ENCODE measurements at regions not wholly inside any gene's neighbourhood (a gene's known extent, or its start where the extent isn't known, plus 50 kb on each side); places are given as distances from the start of the nearest gene placed in this dataset.

DNA sequence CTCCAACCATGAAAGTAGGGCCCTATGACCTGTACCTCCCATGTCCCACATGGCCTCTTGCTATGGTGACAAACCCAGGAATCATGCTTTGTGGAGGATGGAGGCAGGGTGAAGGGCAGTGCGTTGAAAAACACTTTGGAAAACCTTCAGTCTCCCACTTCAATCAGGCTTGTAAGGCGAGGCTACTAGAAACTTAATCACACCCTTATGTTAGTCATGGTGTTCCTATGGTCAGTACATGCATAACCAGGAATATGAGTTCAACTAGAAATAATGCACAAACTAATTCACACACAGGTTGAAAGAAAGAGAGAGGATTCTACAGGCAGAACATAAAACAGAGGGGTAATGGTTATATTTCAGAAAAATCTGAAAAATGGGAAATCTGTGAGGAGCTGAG is 601.1 kb downstream of the KCTD16 start:
- Histone ChIP-seq H3K4me2 (ENCODE audit: low read length) (no peak overlapping the region), H3K9me3 (ENCODE audit: low read length) (no peaks in the 10 kb centered on the region)

DNA sequence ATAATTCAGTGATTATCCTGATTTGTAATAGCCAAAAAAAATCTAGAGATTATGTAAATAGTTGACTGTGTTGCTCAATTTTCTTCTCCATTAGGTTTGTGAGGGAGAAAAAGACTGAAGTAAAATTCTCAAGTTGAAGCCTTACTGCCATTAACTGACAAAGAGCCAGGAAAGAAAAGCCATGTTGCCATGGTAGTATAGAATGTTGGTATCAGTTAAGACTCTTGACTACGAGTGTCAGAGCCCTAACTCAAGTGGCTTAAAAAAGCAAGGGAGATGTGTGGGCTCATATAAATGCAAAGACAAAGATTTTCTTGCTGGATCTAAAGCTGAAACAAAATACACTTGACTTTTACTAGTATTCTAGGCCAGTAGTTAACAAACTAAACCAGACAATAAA is 571.7 kb downstream of the KCTD16 start:
- Histone ChIP-seq H3F3A (ENCODE audit: insufficient read depth, low read length) (no peaks in the 10 kb centered on the region), H3K9me2 (ENCODE audit: low read depth, low read length) (no peaks in the 10 kb centered on the region), H3K79me2 (ENCODE audit: insufficient read depth, low read length) (no peaks in the 10 kb centered on the region), H3K4me2 (ENCODE audit: low read length) (no peak overlapping the region), H2AFZ (ENCODE audit: low read length) (no peak overlapping the region), H3K9ac (ENCODE audit: low read length) (no peak overlapping the region), H3K27ac (ENCODE audit: low read depth, low read length, poor library complexity, severe bottlenecking) (no peak overlapping the region), H3K4me1 (ENCODE audit: insufficient read depth, low read length, severe bottlenecking) (no peaks in the 10 kb centered on the region), H3K27me3 (ENCODE audit: insufficient read depth, low read length) (no peaks in the 10 kb centered on the region), H4K20me1 (ENCODE audit: insufficient read depth, low read length) (no peaks in the 10 kb centered on the region), H3K36me3 (ENCODE audit: insufficient read depth, low read length) (no peaks in the 10 kb centered on the region), H3K9me3 (ENCODE audit: low read length) (no peaks in the 10 kb centered on the region), H3K4me3 (ENCODE audit: low read depth, low read length, poor library complexity, severe bottlenecking) (no peak overlapping the region)
- no peak for TF ChIP-seq EZH2 (IDR thresholded peaks at IDR 0.05; ENCODE audit: borderline replicate concordance, low read length)
- TF ChIP-seq, protein P1, sequence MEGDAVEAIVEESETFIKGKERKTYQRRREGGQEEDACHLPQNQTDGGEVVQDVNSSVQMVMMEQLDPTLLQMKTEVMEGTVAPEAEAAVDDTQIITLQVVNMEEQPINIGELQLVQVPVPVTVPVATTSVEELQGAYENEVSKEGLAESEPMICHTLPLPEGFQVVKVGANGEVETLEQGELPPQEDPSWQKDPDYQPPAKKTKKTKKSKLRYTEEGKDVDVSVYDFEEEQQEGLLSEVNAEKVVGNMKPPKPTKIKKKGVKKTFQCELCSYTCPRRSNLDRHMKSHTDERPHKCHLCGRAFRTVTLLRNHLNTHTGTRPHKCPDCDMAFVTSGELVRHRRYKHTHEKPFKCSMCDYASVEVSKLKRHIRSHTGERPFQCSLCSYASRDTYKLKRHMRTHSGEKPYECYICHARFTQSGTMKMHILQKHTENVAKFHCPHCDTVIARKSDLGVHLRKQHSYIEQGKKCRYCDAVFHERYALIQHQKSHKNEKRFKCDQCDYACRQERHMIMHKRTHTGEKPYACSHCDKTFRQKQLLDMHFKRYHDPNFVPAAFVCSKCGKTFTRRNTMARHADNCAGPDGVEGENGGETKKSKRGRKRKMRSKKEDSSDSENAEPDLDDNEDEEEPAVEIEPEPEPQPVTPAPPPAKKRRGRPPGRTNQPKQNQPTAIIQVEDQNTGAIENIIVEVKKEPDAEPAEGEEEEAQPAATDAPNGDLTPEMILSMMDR (IDR thresholded peaks at IDR 0.05; ENCODE audit: low read length) = no peak

More for the DNA sequence above, 601.1 kb downstream of the KCTD16 start:
- H4K20me1 ChIP-seq (ENCODE audit: insufficient read depth, low read length) = no peaks in the 10 kb centered on the region
- H3K4me1 ChIP-seq (ENCODE audit: insufficient read depth, low read length, severe bottlenecking) = no peaks in the 10 kb centered on the region
- H3K9me2 ChIP-seq (ENCODE audit: low read depth, low read length) = no peaks in the 10 kb centered on the region
- TF ChIP-seq, protein P1 (IDR thresholded peaks at IDR 0.05; ENCODE audit: low read length) = no peak
- no peak for TF ChIP-seq EZH2 (IDR thresholded peaks at IDR 0.05; ENCODE audit: borderline replicate concordance, low read length)
- no peak overlapping the region for H3K27ac ChIP-seq (ENCODE audit: low read depth, low read length, poor library complexity, severe bottlenecking)
- H3K9ac ChIP-seq (ENCODE audit: low read length) = no peak overlapping the region
- no peaks in the 10 kb centered on the region for H3K79me2 ChIP-seq (ENCODE audit: insufficient read depth, low read length)
- no peaks in the 10 kb centered on the region for H3F3A ChIP-seq (ENCODE audit: insufficient read depth, low read length)
- no peaks in the 10 kb centered on the region for H3K36me3 ChIP-seq (ENCODE audit: insufficient read depth, low read length)
- H3K27me3 ChIP-seq (ENCODE audit: insufficient read depth, low read length) = no peaks in the 10 kb centered on the region
- no peak overlapping the region for H2AFZ ChIP-seq (ENCODE audit: low read length)
- H3K4me3 ChIP-seq (ENCODE audit: low read depth, low read length, poor library complexity, severe bottlenecking) = no peak overlapping the region

DNA sequence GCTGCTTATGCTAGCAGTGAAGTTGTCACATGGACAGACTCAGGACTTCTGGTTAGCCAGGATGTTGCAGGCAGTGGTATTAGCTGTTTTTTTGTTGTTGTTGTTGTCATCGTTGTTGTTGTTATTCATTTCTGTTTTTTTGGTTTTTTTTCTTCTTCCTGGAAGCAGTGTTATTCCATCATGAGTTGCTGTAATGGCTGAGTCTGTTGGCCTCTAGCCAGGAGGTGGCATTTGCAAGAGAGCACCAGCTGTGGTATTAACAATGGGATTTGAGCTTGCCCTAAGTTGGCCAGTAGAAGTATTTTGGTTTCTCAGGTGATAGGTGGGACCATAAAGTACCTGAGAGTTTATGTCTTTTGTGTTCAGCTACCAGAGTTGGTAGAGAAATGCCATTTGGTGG is 561.1 kb downstream of the KCTD16 start:
- H3K27me3 ChIP-seq (ENCODE audit: insufficient read depth, low read length) = no peaks in the 10 kb centered on the region
- H3K9me3 ChIP-seq (ENCODE audit: low read length) = no peaks in the 10 kb centered on the region
- no peaks in the 10 kb centered on the region for H4K20me1 ChIP-seq (ENCODE audit: insufficient read depth, low read length)
- no peak overlapping the region for H3K4me2 ChIP-seq (ENCODE audit: low read length)
- H3K36me3 ChIP-seq (ENCODE audit: insufficient read depth, low read length) = no peaks in the 10 kb centered on the region
- no peaks in the 10 kb centered on the region for H3K9me2 ChIP-seq (ENCODE audit: low read depth, low read length)
- no peak for TF ChIP-seq EZH2 (IDR thresholded peaks at IDR 0.05; ENCODE audit: borderline replicate concordance, low read length)
- TF ChIP-seq, protein P1 (IDR thresholded peaks at IDR 0.05; ENCODE audit: low read length) = no peak
- no peak overlapping the region for H3K4me3 ChIP-seq (ENCODE audit: low read depth, low read length, poor library complexity, severe bottlenecking)
- H2AFZ ChIP-seq (ENCODE audit: low read length) = no peak overlapping the region
- H3K27ac ChIP-seq (ENCODE audit: low read depth, low read length, poor library complexity, severe bottlenecking) = no peak overlapping the region
- no peak overlapping the region for H3K9ac ChIP-seq (ENCODE audit: low read length)
- no peaks in the 10 kb centered on the region for H3K79me2 ChIP-seq (ENCODE audit: insufficient read depth, low read length)
- no peaks in the 10 kb centered on the region for H3F3A ChIP-seq (ENCODE audit: insufficient read depth, low read length)
- no peaks in the 10 kb centered on the region for H3K4me1 ChIP-seq (ENCODE audit: insufficient read depth, low read length, severe bottlenecking)

All from OCI-LY1 (cell line).